Activated T-helper 1 cell treated with anti-CD3 and anti-CD28 coated beads, Interleukin-12 subunit alpha, Interleukin-12 subunit beta, Interleukin-2, Interleukin-4 antibody, amounts not matched to agents 30 ng/mL and 10 ng/mL and 1 ng/mL, durations not matched to agents 14 hours and 24 hours and 36 hours (primary cell): ENCODE measurements at regions not wholly inside any gene's neighbourhood (a gene's known extent, or its start where the extent isn't known, plus 50 kb on each side); places are given as distances from the start of the nearest gene placed in this dataset.

Experiments
- DNase-seq: peaks from one replicate; pipeline ENCODE4 v3.0.0; 2021; ENCODE audit warnings: low spot score
- H3K27ac Mint-ChIP-seq: one replicate; pipeline ENCODE4 v1.8.0; 2021; ENCODE audit warnings: mild to moderate bottlenecking, mixed read lengths
- H3K27me3 Mint-ChIP-seq: one replicate; pipeline ENCODE4 v1.8.0; 2022; ENCODE audit warnings: mild to moderate bottlenecking, moderate library complexity, mixed read lengths; ENCODE audit not compliant: insufficient read depth
- H3K36me3 Mint-ChIP-seq: one replicate; pipeline ENCODE4 v1.8.0; 2021; ENCODE audit warnings: low read depth, mixed read lengths
- H3K4me1 Mint-ChIP-seq: one replicate; pipeline ENCODE4 v1.8.0; 2021; ENCODE audit warnings: low read depth, mixed read lengths
- H3K4me3 Mint-ChIP-seq: one replicate; pipeline ENCODE4 v1.8.0; 2021; ENCODE audit warnings: mild to moderate bottlenecking, moderate library complexity, mixed read lengths
- H3K9me3 Mint-ChIP-seq: one replicate; pipeline ENCODE4 v1.8.0; 2021; ENCODE audit warnings: mixed read lengths
- intact Hi-C: fragments of 100-400 bp; cut with micrococcal nuclease; formaldehyde crosslinking; loops from one replicate; pipeline ENCODE4 v1.15.1; 2024

GRCh38 chr10:129294944-129295343 is 172.1 kb upstream of the MGMT start:
- no peak overlapping the region for H3K27ac Mint-ChIP-seq
- H3K4me1 Mint-ChIP-seq, result no peaks in the 10 kb centered on the region
- H3K36me3 Mint-ChIP-seq, result no peaks in the 10 kb centered on the region
- intact Hi-C loops, result no loop called here
- DNase-seq, result no peak
- no peak overlapping the region for H3K4me3 Mint-ChIP-seq
- H3K27me3 Mint-ChIP-seq, result peaks cover 3% of the 10 kb centered on the region
- no peaks in the 10 kb centered on the region for H3K9me3 Mint-ChIP-seq

GRCh38 chr10:129305046-129305445 is 162.0 kb upstream of the MGMT start:
- H3K27ac Mint-ChIP-seq, result no peak overlapping the region
- H3K9me3 Mint-ChIP-seq, result no peaks in the 10 kb centered on the region
- no peak overlapping the region for H3K4me3 Mint-ChIP-seq
- H3K36me3 Mint-ChIP-seq, result no peaks in the 10 kb centered on the region
- H3K4me1 Mint-ChIP-seq, result no peaks in the 10 kb centered on the region
- no peak for DNase-seq
- intact Hi-C loops, result no loop called here
- no peaks in the 10 kb centered on the region for H3K27me3 Mint-ChIP-seq

- Mint-ChIP-seq H3K4me1 (no peaks in the 10 kb centered on the region), H3K9me3 (no peaks in the 10 kb centered on the region), H3K36me3 (no peaks in the 10 kb centered on the region), H3K27ac (no peak overlapping the region), H3K4me3 (no peak overlapping the region), H3K27me3 (no peaks in the 10 kb centered on the region)
- no peak for DNase-seq
- intact Hi-C loops, result no loop called here
Measured at GRCh38 chr10:129307141-129307540, 159.9 kb upstream of the MGMT start.

- Mint-ChIP-seq H3K27me3 (no peaks in the 10 kb centered on the region), H3K4me1 (no peaks in the 10 kb centered on the region), H3K27ac (no peak overlapping the region), H3K9me3 (no peaks in the 10 kb centered on the region), H3K36me3 (no peaks in the 10 kb centered on the region), H3K4me3 (no peak overlapping the region)
- intact Hi-C loops, result no loop called here
- no peak for DNase-seq
Measured at GRCh38 chr10:129308953-129309564, 158.0 kb upstream of the MGMT start.

- H3K27me3 Mint-ChIP-seq, result no peaks in the 10 kb centered on the region
- no peaks in the 10 kb centered on the region for H3K36me3 Mint-ChIP-seq
- no peak for DNase-seq
- no peaks in the 10 kb centered on the region for H3K4me1 Mint-ChIP-seq
- peaks cover under 1% of the 10 kb centered on the region for H3K9me3 Mint-ChIP-seq
- no peak overlapping the region for H3K4me3 Mint-ChIP-seq
- intact Hi-C loops, result no loop called here
- no peak overlapping the region for H3K27ac Mint-ChIP-seq
Measured at GRCh38 chr10:129309565-129309964, 157.5 kb upstream of the MGMT start.

GRCh38 chr10:129310881-129311280 is 156.2 kb upstream of the MGMT start:
- Mint-ChIP-seq H3K9me3 (peaks cover 6% of the 10 kb centered on the region), H3K27ac (no peak overlapping the region), H3K4me1 (no peaks in the 10 kb centered on the region), H3K27me3 (peaks cover 2% of the 10 kb centered on the region), H3K4me3 (no peak overlapping the region), H3K36me3 (no peaks in the 10 kb centered on the region)
- intact Hi-C loops, result no loop called here
- DNase-seq, result no peak

GRCh38 chr10:129319934-129320333 is 147.1 kb upstream of the MGMT start:
- intact Hi-C loops, result no loop called here
- Mint-ChIP-seq H3K9me3 (peaks cover 9% of the 10 kb centered on the region), H3K36me3 (no peaks in the 10 kb centered on the region), H3K27me3 (no peaks in the 10 kb centered on the region), H3K4me1 (no peaks in the 10 kb centered on the region), H3K4me3 (no peak overlapping the region), H3K27ac (no peak overlapping the region)
- DNase-seq, result no peak

- DNase-seq, result no peak
- H3K27me3 Mint-ChIP-seq, result no peaks in the 10 kb centered on the region
- intact Hi-C loops, result no loop called here
- H3K4me3 Mint-ChIP-seq, result no peak overlapping the region
- no peaks in the 10 kb centered on the region for H3K4me1 Mint-ChIP-seq
- no peaks in the 10 kb centered on the region for H3K36me3 Mint-ChIP-seq
- H3K9me3 Mint-ChIP-seq, result peaks cover 7% of the 10 kb centered on the region
- H3K27ac Mint-ChIP-seq, result no peak overlapping the region
Measured at GRCh38 chr10:129320340-129320739, 146.7 kb upstream of the MGMT start.

GRCh38 chr10:129321727-129322126 is 145.3 kb upstream of the MGMT start:
- no peak overlapping the region for H3K27ac Mint-ChIP-seq
- intact Hi-C loops, result no loop called here
- no peak for DNase-seq
- H3K9me3 Mint-ChIP-seq, result no peaks in the 10 kb centered on the region
- no peaks in the 10 kb centered on the region for H3K27me3 Mint-ChIP-seq
- H3K36me3 Mint-ChIP-seq, result no peaks in the 10 kb centered on the region
- H3K4me3 Mint-ChIP-seq, result no peak overlapping the region
- no peaks in the 10 kb centered on the region for H3K4me1 Mint-ChIP-seq

GRCh38 chr10:129322933-129323820 is 143.9 kb upstream of the MGMT start:
- H3K27ac Mint-ChIP-seq, result no peak overlapping the region
- H3K27me3 Mint-ChIP-seq, result no peaks in the 10 kb centered on the region
- DNase-seq, result no peak
- H3K36me3 Mint-ChIP-seq, result no peaks in the 10 kb centered on the region
- no peaks in the 10 kb centered on the region for H3K9me3 Mint-ChIP-seq
- intact Hi-C loops, result no loop called here
- no peaks in the 10 kb centered on the region for H3K4me1 Mint-ChIP-seq
- no peak overlapping the region for H3K4me3 Mint-ChIP-seq

GRCh38 chr10:129323879-129324278 is 143.2 kb upstream of the MGMT start:
- no peaks in the 10 kb centered on the region for H3K27me3 Mint-ChIP-seq
- H3K4me1 Mint-ChIP-seq, result no peaks in the 10 kb centered on the region
- no peak overlapping the region for H3K27ac Mint-ChIP-seq
- intact Hi-C loops, result no loop called here
- no peaks in the 10 kb centered on the region for H3K36me3 Mint-ChIP-seq
- no peak for DNase-seq
- H3K9me3 Mint-ChIP-seq, result no peaks in the 10 kb centered on the region
- H3K4me3 Mint-ChIP-seq, result no peak overlapping the region

GRCh38 chr10:129325893-129326292 is 141.1 kb upstream of the MGMT start:
- Mint-ChIP-seq H3K36me3 (no peaks in the 10 kb centered on the region), H3K4me3 (no peak overlapping the region), H3K27ac (no peak overlapping the region)

GRCh38 chr10:129328546-129328945 is 138.5 kb upstream of the MGMT start:
- intact Hi-C loops, result no loop called here
- H3K36me3 Mint-ChIP-seq, result no peaks in the 10 kb centered on the region
- peaks cover 4% of the 10 kb centered on the region for H3K27me3 Mint-ChIP-seq
- no peak overlapping the region for H3K4me3 Mint-ChIP-seq
- no peak for DNase-seq
- H3K27ac Mint-ChIP-seq, result no peak overlapping the region
- H3K4me1 Mint-ChIP-seq, result no peaks in the 10 kb centered on the region
- no peaks in the 10 kb centered on the region for H3K9me3 Mint-ChIP-seq

More at GRCh38 chr10:129325893-129326292, 141.1 kb upstream of the MGMT start:
- Mint-ChIP-seq H3K4me1 (no peaks in the 10 kb centered on the region), H3K9me3 (no peaks in the 10 kb centered on the region), H3K27me3 (peaks cover 4% of the 10 kb centered on the region)
- intact Hi-C loops, result no loop called here
- DNase-seq, result no peak
